ENCODE measurements at regions not wholly inside any gene's neighbourhood (a gene's known extent, or its start where the extent isn't known, plus 50 kb on each side); places are given as distances from the start of the nearest gene placed in this dataset.

DNA sequence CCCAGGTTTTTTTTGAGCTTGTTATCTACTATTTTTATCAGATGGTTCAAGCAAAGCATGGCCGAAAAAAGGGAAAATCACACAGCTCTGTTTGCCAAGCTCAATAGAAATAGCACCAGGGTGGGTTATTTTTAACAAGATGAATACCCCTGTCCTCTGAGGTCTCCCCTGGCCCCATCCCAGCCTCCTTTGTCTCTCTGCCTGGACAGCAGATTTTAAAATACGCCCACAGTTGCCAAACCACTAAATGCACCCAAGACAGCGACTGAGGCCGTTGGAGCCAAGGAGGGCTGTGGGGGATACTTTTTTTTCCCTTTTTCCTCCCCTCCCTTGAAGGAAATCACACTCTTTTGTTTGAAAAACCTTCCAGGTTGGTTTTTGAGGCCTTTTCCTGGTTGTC, 106.6 kb downstream of the VEGFA start:
- BruUV-seq (replicated peaks) = no TSS peak
- CTCF ChIA-PET = no interaction called here
- RAD21 ChIA-PET (ENCODE audit: low non-redundant PET in 1 of 2, low total read pairs in 2 of 2, uncharacterized antibody in 2 of 2, unreplicated experiment in 2 of 2) = interaction anchor here in 1 of 2 experiments (0.6 kb wide), 1 partner anchor 110 kb away, joined by 3 read pairs; no protein-coding TSS in a partner anchor

More for the DNA sequence above, 106.6 kb downstream of the VEGFA start:
- Histone ChIP-seq H3K27me3 (ENCODE audit: insufficient read depth, low read length) (no peaks in the 10 kb centered on the region), H3K4me1 (ENCODE audit: control insufficient read depth in 1 of 2, insufficient read depth in 2 of 2, low read length in 2 of 2) (no peaks in the 10 kb centered on the region), H3K27ac (ENCODE audit: low read depth, low read length) (no peak overlapping the region), H4K20me1 (ENCODE audit: insufficient read depth) (no peaks in the 10 kb centered on the region), H3K9me2 (ENCODE audit: insufficient read depth) (no peaks in the 10 kb centered on the region), H3K9ac (ENCODE audit: low read length) (no peak overlapping the region), H2AFZ (ENCODE audit: low read depth, low read length, poor library complexity, severe bottlenecking) (no peak overlapping the region), H3K4me2 (ENCODE audit: low read length) (no peak overlapping the region), H3K4me3 (replicated peaks in 1 of 2; ENCODE audit: low read depth in 1 of 2, low read length in 2 of 2) (no peak overlapping the region), H3K9me3 (ENCODE audit: control insufficient read depth in 1 of 2, insufficient read depth in 1 of 2, low read depth in 1 of 2, low read length in 2 of 2) (no peaks in the 10 kb centered on the region), H3K36me3 (ENCODE audit: control insufficient read depth in 1 of 2, insufficient read depth in 2 of 2, low read length in 2 of 2) (no peaks in the 10 kb centered on the region), H3K79me2 (ENCODE audit: insufficient read depth, low read length) (no peaks in the 10 kb centered on the region)
- intact Hi-C loops (cut with micrococcal nuclease) = no loop called here
- POLR2A ChIA-PET = no interaction called here
- no peak for DNase-seq (ENCODE audit: low read depth, low spot score)
- ATAC-seq = no peak
- TF ChIP-seq MAX (IDR thresholded peaks at IDR 0.05) = no peak
- no peak for TF ChIP-seq ELF1 (IDR thresholded peaks at IDR 0.05; ENCODE audit: borderline replicate concordance, low read depth)
- TF ChIP-seq ZFX (IDR thresholded peaks at IDR 0.05) = no peak
- no peak for TF ChIP-seq RAD21 (IDR thresholded peaks at IDR 0.05; ENCODE audit: low read depth)
- no peak for TF ChIP-seq YY1 (IDR thresholded peaks at IDR 0.05; ENCODE audit: extremely low read depth, insufficient replicate concordance, low read depth, low read length)
- no peak for TF ChIP-seq ZBTB33 (IDR thresholded peaks at IDR 0.05; ENCODE audit: extremely low read depth, insufficient replicate concordance, low read length)
- TF ChIP-seq EZH2phosphoT487 (IDR thresholded peaks at IDR 0.05; ENCODE audit: borderline replicate concordance) = no peak
- TF ChIP-seq TCF7L2 (IDR thresholded peaks at IDR 0.05; ENCODE audit: borderline replicate concordance, extremely low read depth, insufficient read depth, insufficient read length) = no peak
- no peak for TF ChIP-seq POLR2A (IDR thresholded peaks at IDR 0.05; ENCODE audit: borderline replicate concordance, extremely low read depth, insufficient read depth, insufficient read length)
- TF ChIP-seq JUND (IDR thresholded peaks at IDR 0.05) = no peak
- TF ChIP-seq, protein P1, sequence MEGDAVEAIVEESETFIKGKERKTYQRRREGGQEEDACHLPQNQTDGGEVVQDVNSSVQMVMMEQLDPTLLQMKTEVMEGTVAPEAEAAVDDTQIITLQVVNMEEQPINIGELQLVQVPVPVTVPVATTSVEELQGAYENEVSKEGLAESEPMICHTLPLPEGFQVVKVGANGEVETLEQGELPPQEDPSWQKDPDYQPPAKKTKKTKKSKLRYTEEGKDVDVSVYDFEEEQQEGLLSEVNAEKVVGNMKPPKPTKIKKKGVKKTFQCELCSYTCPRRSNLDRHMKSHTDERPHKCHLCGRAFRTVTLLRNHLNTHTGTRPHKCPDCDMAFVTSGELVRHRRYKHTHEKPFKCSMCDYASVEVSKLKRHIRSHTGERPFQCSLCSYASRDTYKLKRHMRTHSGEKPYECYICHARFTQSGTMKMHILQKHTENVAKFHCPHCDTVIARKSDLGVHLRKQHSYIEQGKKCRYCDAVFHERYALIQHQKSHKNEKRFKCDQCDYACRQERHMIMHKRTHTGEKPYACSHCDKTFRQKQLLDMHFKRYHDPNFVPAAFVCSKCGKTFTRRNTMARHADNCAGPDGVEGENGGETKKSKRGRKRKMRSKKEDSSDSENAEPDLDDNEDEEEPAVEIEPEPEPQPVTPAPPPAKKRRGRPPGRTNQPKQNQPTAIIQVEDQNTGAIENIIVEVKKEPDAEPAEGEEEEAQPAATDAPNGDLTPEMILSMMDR (IDR thresholded peaks at IDR 0.05 in 2 of 3, conservative IDR thresholded peaks at IDR 0.05 in 1 of 3; ENCODE audit: borderline replicate concordance in 1 of 3, insufficient read depth in 1 of 3, low read depth in 2 of 3, low read length in 2 of 3) = no peak
- no peak for TF ChIP-seq SP1 (IDR thresholded peaks at IDR 0.05; ENCODE audit: low read depth)

Measured in HCT116 (cell line).